Peyer's patch (tissue), 4 donors: ENCODE measurements at regions not wholly inside any gene's neighbourhood (a gene's known extent, or its start where the extent isn't known, plus 50 kb on each side); places are given as distances from the start of the nearest gene placed in this dataset.

Experiments used
- POLR2A ChIP-seq, 2 donors: fragments of 450-650 bp; IDR thresholded peaks; one replicate each; pipeline ENCODE4 v1.5.1; 2017; ENCODE audit warnings: antibody characterized with exemption in 2 of 2, mild to moderate bottlenecking in 2 of 2, moderate library complexity in 2 of 2
- TF ChIP-seq, protein P1 (sequence below), 6 experiments: fragments of 450-650 bp in 4 of 6; fragments of 200-600 bp in 2 of 6; sonication (generic) in 1 of 6; IDR thresholded peaks; one replicate each; pipeline ENCODE4 v1.5.1; 2017 to 2019; ENCODE audit warnings: antibody characterized with exemption in 6 of 6, mild to moderate bottlenecking in 3 of 6, moderate library complexity in 1 of 6

DNA sequence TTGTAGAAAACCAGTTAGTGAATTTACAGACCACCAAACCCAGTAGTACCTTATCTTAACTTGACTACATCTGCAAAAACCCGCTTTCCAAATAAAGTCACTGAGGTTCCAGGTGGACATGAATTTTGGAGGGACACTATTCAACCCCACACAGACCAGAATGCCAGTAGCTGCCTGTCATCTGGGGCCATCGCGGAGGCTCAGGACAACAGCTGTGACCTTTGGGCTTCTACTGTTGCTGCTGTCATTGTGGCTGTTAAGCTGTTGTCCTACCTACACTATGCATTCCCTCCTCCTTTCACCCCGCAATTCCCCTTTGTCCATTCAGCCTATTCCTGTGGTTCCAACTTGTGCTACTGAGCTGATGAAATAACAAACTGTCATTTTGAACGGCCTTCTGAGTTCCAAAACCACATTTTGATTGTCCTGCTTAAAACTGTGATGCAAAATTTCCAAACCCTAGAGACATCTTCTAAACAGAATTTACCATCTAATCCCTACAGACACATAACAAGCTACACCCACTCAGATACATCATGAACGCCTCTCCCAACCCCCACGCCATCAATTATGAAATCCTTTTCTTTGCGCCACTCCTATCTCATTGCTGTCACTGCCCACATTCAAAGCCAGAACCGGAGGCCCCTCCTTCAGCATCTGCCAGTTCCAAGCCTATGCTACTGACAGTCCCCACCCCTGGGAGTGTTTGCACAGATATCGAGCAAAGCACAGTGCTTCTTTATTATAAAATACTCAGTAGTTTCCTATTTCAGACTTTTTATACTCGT lies 125.0 kb downstream of the C6orf118 start:
- TF ChIP-seq, protein P1, sequence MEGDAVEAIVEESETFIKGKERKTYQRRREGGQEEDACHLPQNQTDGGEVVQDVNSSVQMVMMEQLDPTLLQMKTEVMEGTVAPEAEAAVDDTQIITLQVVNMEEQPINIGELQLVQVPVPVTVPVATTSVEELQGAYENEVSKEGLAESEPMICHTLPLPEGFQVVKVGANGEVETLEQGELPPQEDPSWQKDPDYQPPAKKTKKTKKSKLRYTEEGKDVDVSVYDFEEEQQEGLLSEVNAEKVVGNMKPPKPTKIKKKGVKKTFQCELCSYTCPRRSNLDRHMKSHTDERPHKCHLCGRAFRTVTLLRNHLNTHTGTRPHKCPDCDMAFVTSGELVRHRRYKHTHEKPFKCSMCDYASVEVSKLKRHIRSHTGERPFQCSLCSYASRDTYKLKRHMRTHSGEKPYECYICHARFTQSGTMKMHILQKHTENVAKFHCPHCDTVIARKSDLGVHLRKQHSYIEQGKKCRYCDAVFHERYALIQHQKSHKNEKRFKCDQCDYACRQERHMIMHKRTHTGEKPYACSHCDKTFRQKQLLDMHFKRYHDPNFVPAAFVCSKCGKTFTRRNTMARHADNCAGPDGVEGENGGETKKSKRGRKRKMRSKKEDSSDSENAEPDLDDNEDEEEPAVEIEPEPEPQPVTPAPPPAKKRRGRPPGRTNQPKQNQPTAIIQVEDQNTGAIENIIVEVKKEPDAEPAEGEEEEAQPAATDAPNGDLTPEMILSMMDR (IDR thresholded peaks at IDR 0.05) = no peak
- no peak for TF ChIP-seq POLR2A (IDR thresholded peaks at IDR 0.05)
